Head of caudate nucleus (tissue), 42 donors: ENCODE measurements at regions not wholly inside any gene's neighbourhood (a gene's known extent, or its start where the extent isn't known, plus 50 kb on each side); places are given as distances from the start of the nearest gene placed in this dataset.

Experiments used
- DNase-seq, 42 donors: peaks; one replicate each; pipeline versions ENCODE4 v3.0.0 to v3.0.0-alpha.2; 2020 to 2021; ENCODE audit warnings: mixed read lengths in 7 of 42
- intact Hi-C: fragments of 100-400 bp; cut with DNase I; formaldehyde crosslinking; loops from one replicate; pipeline ENCODE4 v1.15.0; 2022

DNA sequence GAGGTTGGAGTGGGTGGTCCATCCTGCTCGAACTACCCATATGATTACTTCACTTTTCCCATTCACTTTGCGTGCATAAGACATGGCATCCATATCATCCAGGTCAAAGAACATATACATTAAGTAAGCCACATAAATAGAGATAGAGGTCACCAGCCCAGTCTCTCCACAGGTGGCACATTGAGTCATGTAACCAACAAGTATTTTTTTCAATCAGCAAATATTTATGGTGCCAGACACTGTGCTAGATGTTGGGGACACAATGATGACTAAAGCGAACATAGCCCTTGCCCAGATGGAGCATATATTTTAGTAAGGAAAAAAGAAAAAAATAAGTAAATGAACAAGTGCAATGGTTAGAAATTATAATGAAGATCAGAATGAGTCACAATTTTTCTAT, 83.6 kb upstream of the LCLAT1 start:
- no peak for DNase-seq
- intact Hi-C loops: no loop called here

- DNase-seq: no peak
Measured at GRCh38 chr2:30365201-30365600, 81.8 kb upstream of the LCLAT1 start.

DNA sequence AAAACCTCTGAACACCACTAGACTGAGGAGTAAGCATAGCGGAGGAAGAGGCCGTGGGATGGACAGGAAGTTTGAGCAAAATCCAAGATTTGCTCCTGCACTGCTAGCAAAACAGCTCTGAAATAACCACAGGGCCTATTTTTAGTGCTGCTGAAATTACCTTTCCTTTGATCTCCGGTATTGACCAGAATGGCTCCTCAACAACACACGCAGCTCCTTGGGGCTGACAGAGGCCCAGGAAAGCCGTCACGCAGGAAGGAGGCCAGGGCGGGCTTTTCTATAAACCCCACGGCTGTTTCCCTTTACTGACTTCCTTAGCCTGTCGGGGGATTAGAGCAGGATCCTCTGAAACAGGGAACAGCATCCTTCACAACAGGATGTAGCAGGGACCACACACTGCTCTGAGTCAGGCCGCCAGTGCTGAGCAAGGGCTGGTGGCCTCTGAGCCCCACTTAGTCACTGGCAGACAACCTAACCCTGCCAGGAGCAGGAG, 80.8 kb upstream of the LCLAT1 start:
- intact Hi-C loops: no loop called here
- no peak for DNase-seq

More at GRCh38 chr2:30365201-30365600, 81.8 kb upstream of the LCLAT1 start:
- intact Hi-C loops: no loop called here

GRCh38 chr2:30367232-30368070, 79.6 kb upstream of the LCLAT1 start:
- intact Hi-C loops: no loop called here
- no peak for DNase-seq

DNA sequence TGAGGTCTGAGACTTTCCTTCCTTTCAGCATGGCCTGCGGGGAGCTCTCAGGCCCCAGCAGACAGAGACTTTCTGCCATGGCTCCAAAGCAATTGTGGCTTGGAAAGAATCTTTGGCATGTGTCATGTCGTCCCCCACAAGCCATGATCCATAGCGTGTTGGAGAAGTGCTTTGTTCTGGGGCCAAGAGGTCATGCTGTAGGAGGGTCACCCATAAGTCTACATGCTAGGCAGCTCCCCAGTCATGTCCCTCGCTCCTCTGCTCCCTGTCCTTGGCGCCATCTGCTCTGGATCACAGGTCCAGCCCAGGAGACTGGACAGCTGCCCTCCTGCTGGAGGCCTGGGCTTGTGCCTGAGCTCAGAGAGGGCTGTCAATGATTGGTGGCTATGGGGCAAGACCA, 78.8 kb upstream of the LCLAT1 start:
- intact Hi-C loops: no loop called here
- DNase-seq: no peak

- DNase-seq: no peak
- intact Hi-C loops: no loop called here
Measured at GRCh38 chr2:30371028-30371689, 75.9 kb upstream of the LCLAT1 start.

- intact Hi-C loops: no loop called here
- no peak for DNase-seq
Measured at GRCh38 chr2:30371772-30372373, 75.2 kb upstream of the LCLAT1 start.

GRCh38 chr2:30372826-30373225, 74.2 kb upstream of the LCLAT1 start:
- no peak for DNase-seq
- intact Hi-C loops: no loop called here

- DNase-seq: no peak
- intact Hi-C loops: no loop called here
Measured at GRCh38 chr2:30373881-30374302, 73.2 kb upstream of the LCLAT1 start.

- no peak for DNase-seq
- intact Hi-C loops: no loop called here
Measured at GRCh38 chr2:30374380-30374779, 72.7 kb upstream of the LCLAT1 start.

- no peak for DNase-seq
- intact Hi-C loops: no loop called here
Measured at GRCh38 chr2:30375915-30376314, 71.1 kb upstream of the LCLAT1 start.

DNA sequence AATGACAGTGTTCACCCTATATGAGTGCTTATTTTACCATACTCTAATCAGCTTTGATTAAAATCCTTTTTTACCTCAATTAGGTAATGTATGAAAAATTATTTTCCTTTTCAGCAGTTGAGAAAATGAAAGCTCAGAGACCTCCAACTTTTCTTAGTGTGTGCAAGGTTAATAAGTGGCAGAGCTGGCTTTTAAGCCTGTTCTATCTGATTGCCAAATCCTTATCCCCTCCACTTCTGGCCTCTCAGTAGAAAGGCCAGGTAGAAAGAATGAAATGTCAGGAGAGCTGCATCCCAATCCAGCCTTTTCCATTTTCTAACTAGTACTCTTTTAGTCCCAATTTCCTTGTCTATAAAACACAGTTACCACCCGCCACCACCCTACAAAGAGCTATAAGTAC, 67.6 kb upstream of the LCLAT1 start:
- DNase-seq: no peak
- intact Hi-C loops: no loop called here

- intact Hi-C loops: no loop called here
- no peak for DNase-seq
Measured at GRCh38 chr2:30380824-30381223, 66.2 kb upstream of the LCLAT1 start.

DNA sequence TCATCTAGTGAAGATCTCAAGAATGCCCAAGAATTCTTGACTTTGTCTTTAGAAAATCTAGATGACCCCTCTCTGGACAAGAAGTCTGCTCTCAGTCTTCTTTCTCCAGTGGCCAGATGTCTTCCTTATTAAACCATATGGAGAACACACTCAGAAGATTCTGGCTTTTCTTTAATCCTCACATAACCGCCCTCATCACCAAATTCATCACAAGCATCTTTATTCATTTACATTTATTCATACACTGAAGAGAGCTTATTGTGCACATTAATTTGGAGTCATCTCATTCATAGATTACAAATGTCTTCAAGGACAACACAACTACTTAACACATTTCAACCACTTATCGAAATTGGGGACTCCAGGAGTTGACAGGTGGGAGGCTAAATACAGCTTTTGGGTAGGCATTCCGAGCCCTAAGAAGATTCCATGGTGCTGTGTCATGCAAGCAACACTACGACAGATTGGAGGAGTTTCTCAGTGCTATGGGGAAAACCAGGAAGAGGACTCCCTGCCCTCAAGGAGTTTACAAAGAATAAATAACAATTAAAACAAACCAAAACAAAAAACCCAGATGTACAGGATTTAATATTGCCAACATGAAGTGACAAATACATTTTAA, 64.8 kb upstream of the LCLAT1 start:
- intact Hi-C loops: no loop called here
- no peak for DNase-seq

DNA sequence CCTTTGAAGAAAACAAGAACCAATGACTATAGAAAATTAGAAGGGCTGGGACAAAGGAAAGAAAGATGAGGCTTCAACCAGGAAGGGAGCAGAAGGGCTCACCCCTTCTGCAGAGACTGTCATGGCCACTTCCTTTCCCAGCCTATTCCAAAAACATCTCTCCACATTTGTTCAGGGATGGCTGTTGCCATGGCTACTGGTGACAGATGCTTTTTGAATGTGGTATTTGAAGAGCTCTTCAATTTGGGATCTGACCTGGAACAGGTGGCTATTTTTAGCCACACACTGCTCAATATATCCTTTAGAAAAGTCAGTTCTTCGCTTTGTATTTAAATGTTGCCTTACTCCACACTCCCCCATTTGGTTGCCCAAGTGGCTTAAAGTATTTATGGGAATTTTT, 64.1 kb upstream of the LCLAT1 start:
- intact Hi-C loops: no loop called here
- peak in 28 of 42 donors; percentile 11 to 78 (median 39) for DNase-seq

- DNase-seq: no peak
Measured at GRCh38 chr2:30385327-30385726, 61.7 kb upstream of the LCLAT1 start.

DNA sequence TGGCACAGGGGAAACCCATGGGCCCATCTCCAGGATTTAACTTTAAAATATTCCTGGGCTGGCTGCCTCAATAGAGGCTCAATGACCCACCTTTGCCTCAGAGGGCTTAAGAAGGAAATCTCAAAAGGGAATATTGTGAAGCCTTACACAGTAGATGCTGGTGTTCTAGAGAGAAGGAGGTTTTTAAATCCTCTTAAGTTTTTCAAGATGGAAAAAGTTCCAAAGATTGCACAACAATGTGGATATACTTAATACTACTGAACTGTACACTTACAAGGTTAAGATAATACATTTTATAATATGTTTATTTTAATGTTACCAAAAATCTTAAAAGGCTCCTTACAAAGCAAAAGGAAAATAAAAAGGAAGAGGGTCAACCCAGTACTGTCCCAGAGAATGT, 54.9 kb upstream of the LCLAT1 start:
- intact Hi-C loops: no loop called here
- DNase-seq: no peak

More at GRCh38 chr2:30385327-30385726, 61.7 kb upstream of the LCLAT1 start:
- intact Hi-C loops: no loop called here

GRCh38 chr2:30393510-30393909, 53.5 kb upstream of the LCLAT1 start:
- intact Hi-C loops: no loop called here
- DNase-seq: no peak

DNA sequence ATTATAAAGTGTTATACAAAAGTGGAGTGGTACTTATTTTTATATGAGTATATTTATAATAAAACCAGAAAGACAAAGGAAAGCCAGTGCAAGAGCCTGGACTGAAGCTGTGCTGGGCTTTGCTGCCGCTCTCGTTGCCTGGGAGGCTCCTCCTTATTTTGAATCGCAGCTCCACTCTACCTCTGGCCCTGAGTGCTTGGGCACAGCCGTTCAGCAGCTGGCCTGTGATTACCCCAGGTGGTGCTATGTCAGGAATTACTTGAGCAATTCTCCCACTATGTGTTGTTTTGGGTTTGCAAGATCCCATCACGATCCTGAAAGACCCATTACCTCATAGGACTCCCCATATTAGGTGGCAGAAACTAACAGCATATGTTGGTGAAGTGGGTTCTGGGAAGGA, 53.0 kb upstream of the LCLAT1 start:
- intact Hi-C loops: no loop called here

More for the DNA sequence above, 53.0 kb upstream of the LCLAT1 start:
- DNase-seq: no peak
